ENCODE measurements at regions not wholly inside any gene's neighbourhood (a gene's known extent, or its start where the extent isn't known, plus 50 kb on each side); places are given as distances from the start of the nearest gene placed in this dataset.

DNA sequence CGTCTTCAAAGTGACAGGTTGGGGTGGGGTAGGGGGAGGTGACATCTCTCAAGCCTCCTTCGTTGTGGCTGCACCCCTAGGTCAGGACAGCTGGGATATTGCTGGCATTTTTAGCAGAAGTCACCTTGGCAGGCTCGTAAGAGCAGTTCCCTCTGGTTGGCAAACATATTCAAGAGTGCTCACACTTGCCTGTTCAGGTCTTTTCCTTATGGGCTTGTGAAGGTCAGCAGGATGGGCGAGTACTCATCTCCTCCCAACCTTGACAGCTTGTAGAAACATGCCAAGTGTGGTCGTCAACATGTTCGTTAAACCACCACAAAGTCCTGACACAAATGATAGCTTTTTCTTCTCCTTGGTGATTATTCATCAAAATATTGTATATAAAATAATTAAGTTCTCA lies 113.6 kb downstream of the HDGFL1 start:
- DNase-seq, result no peak
- no peak for TF ChIP-seq POLR2A (IDR thresholded peaks at IDR 0.05)
- H3K36me3 ChIP-seq (replicated peaks in 1 of 2), result no peaks in the 10 kb centered on the region
- no peaks in the 10 kb centered on the region for H3K4me1 ChIP-seq (replicated peaks in 1 of 2)
- H3K27me3 ChIP-seq, result no peaks in the 10 kb centered on the region
- intact Hi-C loops (cut with DNase I), result no loop called here
- no peaks in the 10 kb centered on the region for H3K9me3 ChIP-seq (replicated peaks in 1 of 3)
- H3K4me3 ChIP-seq, result no peak overlapping the region
- H3K27ac ChIP-seq, result no peak overlapping the region
- 67 to 70% (median 67%) methylated on average over 6 of the region's 6 CpGs for WGBS, 4 donors

DNA sequence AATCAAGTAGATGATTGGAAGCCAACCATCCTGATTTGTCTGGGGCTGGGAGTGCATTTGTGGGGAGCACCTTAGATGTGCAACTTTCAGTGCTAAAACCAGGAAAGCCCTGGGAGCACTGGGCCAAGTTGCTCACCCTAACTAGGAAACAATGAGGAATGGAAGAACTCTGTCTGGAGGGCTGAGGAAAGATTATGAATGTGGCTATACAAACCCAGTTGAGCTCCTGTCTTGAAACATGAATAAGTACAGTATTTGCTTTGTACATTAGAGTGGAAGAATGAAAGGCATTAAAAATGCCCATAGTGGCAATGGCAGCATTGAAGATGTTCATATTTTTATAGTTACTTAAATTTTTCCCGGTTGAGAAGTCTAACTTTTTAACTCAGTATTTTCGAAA lies 121.1 kb downstream of the HDGFL1 start:
- no peak for TF ChIP-seq POLR2A (IDR thresholded peaks at IDR 0.05)
- TF ChIP-seq, protein P1, sequence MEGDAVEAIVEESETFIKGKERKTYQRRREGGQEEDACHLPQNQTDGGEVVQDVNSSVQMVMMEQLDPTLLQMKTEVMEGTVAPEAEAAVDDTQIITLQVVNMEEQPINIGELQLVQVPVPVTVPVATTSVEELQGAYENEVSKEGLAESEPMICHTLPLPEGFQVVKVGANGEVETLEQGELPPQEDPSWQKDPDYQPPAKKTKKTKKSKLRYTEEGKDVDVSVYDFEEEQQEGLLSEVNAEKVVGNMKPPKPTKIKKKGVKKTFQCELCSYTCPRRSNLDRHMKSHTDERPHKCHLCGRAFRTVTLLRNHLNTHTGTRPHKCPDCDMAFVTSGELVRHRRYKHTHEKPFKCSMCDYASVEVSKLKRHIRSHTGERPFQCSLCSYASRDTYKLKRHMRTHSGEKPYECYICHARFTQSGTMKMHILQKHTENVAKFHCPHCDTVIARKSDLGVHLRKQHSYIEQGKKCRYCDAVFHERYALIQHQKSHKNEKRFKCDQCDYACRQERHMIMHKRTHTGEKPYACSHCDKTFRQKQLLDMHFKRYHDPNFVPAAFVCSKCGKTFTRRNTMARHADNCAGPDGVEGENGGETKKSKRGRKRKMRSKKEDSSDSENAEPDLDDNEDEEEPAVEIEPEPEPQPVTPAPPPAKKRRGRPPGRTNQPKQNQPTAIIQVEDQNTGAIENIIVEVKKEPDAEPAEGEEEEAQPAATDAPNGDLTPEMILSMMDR (IDR thresholded peaks at IDR 0.05), result no peak

DNA sequence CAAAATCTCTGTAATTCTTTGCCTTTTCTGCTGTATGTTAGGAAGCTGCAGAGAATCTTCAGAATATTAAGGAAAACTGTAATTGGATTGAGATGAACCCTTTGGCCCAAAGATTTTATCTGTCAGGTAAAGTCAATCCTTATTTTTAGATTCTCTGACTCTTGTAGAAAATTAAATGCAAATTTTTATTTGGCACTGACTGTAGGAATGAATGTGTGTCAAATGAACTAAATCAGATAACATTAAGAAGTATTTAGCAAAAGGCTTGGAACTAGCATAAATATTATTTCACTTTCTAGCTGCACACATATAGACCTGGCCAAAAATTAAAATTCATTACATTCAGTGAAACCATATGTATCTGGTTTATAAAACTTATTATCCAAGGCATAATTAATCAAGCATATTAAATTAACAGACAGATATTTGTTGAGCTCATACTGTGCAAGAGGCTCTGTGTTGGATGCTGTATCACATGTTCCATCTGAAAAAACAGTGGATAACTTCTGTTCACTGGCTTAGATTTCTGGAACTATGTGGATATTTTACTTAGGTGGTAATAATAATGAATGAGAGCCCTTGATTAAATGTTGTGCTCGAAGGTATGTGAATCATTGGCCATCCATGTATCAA lies 124.8 kb downstream of the HDGFL1 start:
- intact Hi-C loops (cut with DNase I), result no loop called here

More for the DNA sequence above, 121.1 kb downstream of the HDGFL1 start:
- no peak for DNase-seq
- Histone ChIP-seq H3K4me1 (replicated peaks in 1 of 2) (no peaks in the 10 kb centered on the region), H3K36me3 (replicated peaks in 1 of 2) (no peaks in the 10 kb centered on the region), H3K4me3 (no peak overlapping the region), H3K27ac (no peak overlapping the region), H3K27me3 (no peaks in the 10 kb centered on the region), H3K9me3 (replicated peaks in 1 of 3) (no peaks in the 10 kb centered on the region)
- intact Hi-C loops (cut with DNase I), result no loop called here
- 85 to 91% (median 87%) methylated on average over 2 of the region's 2 CpGs for WGBS, 4 donors

DNA sequence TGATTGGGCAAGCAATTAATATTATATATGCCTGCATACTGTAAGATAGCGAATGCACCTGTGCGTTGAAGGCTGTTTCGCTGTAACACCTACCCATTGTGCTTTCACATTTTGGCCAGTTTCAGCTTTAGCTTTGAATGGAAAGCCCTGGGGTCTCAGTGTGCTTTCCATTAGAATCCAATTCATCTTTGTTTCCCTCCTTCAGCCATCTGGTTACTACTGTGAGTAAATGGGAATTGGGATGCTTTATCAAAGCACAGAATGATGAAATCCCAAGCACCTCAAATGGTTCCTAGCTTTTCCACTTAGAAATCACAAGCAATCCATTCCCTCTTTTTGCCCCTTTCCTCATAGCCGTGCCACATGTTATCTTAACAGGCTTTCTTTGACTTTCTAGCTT lies 127.1 kb downstream of the HDGFL1 start:
- 90 to 94% (median 92%) methylated on average over 4 of the region's 4 CpGs for WGBS, 4 donors
- TF ChIP-seq, protein P1 (IDR thresholded peaks at IDR 0.05), result no peak
- TF ChIP-seq POLR2A (IDR thresholded peaks at IDR 0.05), result no peak
- intact Hi-C loops (cut with DNase I), result no loop called here

More for the DNA sequence above, 124.8 kb downstream of the HDGFL1 start:
- H3K4me1 ChIP-seq (replicated peaks in 1 of 2), result peaks cover 0 to 1% of the 10 kb centered on the region in 2 donors
- no peak for TF ChIP-seq POLR2A (IDR thresholded peaks at IDR 0.05)
- TF ChIP-seq, protein P1 (IDR thresholded peaks at IDR 0.05), result no peak
- WGBS, 4 donors, result 57 to 75% (median 70%) methylated on average over 1 of the region's 1 CpG
- H3K9me3 ChIP-seq (replicated peaks in 1 of 3), result no peaks in the 10 kb centered on the region
- H3K27me3 ChIP-seq, result no peaks in the 10 kb centered on the region
- H3K27ac ChIP-seq, result no peak overlapping the region
- H3K36me3 ChIP-seq (replicated peaks in 1 of 2), result no peaks in the 10 kb centered on the region
- no peak overlapping the region for H3K4me3 ChIP-seq
- DNase-seq, result no peak

DNA sequence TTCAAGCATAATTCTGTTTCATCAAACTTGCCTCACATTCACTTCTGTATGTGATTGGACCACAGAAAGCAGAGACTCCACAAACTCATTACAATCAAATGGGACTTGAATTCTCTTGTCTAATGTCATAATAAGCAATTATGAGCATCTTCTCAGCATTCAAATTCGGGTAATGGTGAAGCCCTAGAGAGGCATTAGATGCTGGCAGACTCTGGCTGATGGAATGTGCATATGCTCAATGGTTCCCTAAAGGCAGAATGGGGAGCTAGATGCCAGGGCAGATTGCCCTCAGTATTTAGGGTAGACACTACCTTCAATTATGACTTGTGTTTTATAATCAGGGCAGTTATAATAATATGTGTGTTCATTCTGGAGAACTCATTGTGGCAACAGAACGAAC lies 127.9 kb downstream of the HDGFL1 start:
- H3K4me3 ChIP-seq, result no peak overlapping the region
- intact Hi-C loops (cut with DNase I), result no loop called here

More for the DNA sequence above, 127.1 kb downstream of the HDGFL1 start:
- no peaks in the 10 kb centered on the region for H3K27me3 ChIP-seq
- no peaks in the 10 kb centered on the region for H3K36me3 ChIP-seq (replicated peaks in 1 of 2)
- no peak overlapping the region for H3K4me3 ChIP-seq
- H3K9me3 ChIP-seq (replicated peaks in 1 of 3), result no peaks in the 10 kb centered on the region
- H3K4me1 ChIP-seq (replicated peaks in 1 of 2), result peaks cover 0 to 4% of the 10 kb centered on the region in 2 donors
- no peak overlapping the region for H3K27ac ChIP-seq
- no peak for DNase-seq

More for the DNA sequence above, 127.9 kb downstream of the HDGFL1 start:
- WGBS, 4 donors, result 69 to 84% (median 78%) methylated on average over 2 of the region's 2 CpGs
- H3K27me3 ChIP-seq, result no peaks in the 10 kb centered on the region
- H3K36me3 ChIP-seq (replicated peaks in 1 of 2), result no peaks in the 10 kb centered on the region
- no peak overlapping the region for H3K27ac ChIP-seq
- DNase-seq, result no peak
- TF ChIP-seq POLR2A (IDR thresholded peaks at IDR 0.05), result no peak
- TF ChIP-seq, protein P1 (IDR thresholded peaks at IDR 0.05), result no peak
- peaks cover 0 to 4% of the 10 kb centered on the region in 2 donors for H3K4me1 ChIP-seq (replicated peaks in 1 of 2)
- H3K9me3 ChIP-seq (replicated peaks in 1 of 3), result no peaks in the 10 kb centered on the region
